GM10266 (cell line): ENCODE measurements at regions not wholly inside any gene's neighbourhood (a gene's known extent, or its start where the extent isn't known, plus 50 kb on each side); places are given as distances from the start of the nearest gene placed in this dataset.
A peak's percentile ranks its signal among the peaks of the same experiment; 100 is the strongest.

Experiments used
- DNase-seq: peaks from one replicate; pipeline ENCODE4 v3.0.0; 2012; ENCODE audit errors: extremely low spot score
- CTCF ChIP-seq: IDR thresholded peaks from 2 replicates; pipeline ENCODE4 v1.5.1; 2012; ENCODE audit warnings: mild to moderate bottlenecking, low read depth; ENCODE audit not compliant: control insufficient read depth, insufficient read depth; ENCODE audit errors: missing control alignments

GRCh38 chr10:63920926-63921325 is 399.7 kb downstream of the REEP3 start:
- TF ChIP-seq CTCF: no peak
- no peak for DNase-seq

GRCh38 chr10:63921908-63922467 is 400.8 kb downstream of the REEP3 start:
- TF ChIP-seq CTCF: no peak
- no peak for DNase-seq

GRCh38 chr10:63922468-63923284 is 401.5 kb downstream of the REEP3 start:
- DNase-seq: no peak
- no peak for TF ChIP-seq CTCF

- no peak for TF ChIP-seq CTCF
- no peak for DNase-seq
These were observed 408.7 kb downstream of the REEP3 start for GRCh38 chr10:63929831-63930467.

GRCh38 chr10:63930584-63930983 is 409.4 kb downstream of the REEP3 start:
- DNase-seq: no peak
- no peak for TF ChIP-seq CTCF

- DNase-seq: no peak
- peak; percentile 12 for TF ChIP-seq CTCF
These were observed 414.5 kb downstream of the REEP3 start for GRCh38 chr10:63935705-63936104.
